H1 (cell line): ENCODE measurements at regions not wholly inside any gene's neighbourhood (a gene's known extent, or its start where the extent isn't known, plus 50 kb on each side); places are given as distances from the start of the nearest gene placed in this dataset.

ENCODE experiments used
- CHD1 ChIP-seq: IDR thresholded peaks from 2 replicates; pipeline ENCODE4 v1.6.1; 2012; ENCODE audit warnings: low read depth, low read length, improper control_type of control experiment
- GTF2F1 ChIP-seq: IDR thresholded peaks from 2 replicates; pipeline ENCODE4 v1.6.1; 2012; ENCODE audit warnings: low read depth, low read length, improper control_type of control experiment, borderline replicate concordance
- TF ChIP-seq, protein P1 (sequence below): IDR thresholded peaks from 2 replicates; pipeline ENCODE4 v1.6.1; 2011; ENCODE audit warnings: low read length, improper control_type of control experiment

DNA sequence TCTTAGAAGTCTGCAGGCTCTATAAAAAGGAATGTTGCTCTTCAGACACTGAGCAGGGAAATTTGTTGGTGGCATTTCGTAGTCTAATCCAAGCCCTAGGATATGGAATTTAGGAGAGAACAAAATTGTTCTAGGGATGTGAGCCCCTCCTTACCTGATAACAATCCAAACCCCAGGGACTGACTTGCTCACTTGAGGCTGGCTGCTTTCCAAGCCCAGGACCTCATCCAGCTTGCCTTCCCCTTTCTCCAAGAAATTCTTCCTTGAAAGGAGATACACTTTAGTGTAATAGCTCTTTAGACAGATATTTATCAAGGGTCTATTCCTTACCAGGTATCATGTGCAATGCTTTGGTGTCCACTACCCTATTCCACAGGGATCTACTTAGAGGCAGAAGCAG, 279.8 kb downstream of the C1D start (continued):
- TF ChIP-seq CHD1 (no peak), GTF2F1 (no peak)
- TF ChIP-seq, protein P1, sequence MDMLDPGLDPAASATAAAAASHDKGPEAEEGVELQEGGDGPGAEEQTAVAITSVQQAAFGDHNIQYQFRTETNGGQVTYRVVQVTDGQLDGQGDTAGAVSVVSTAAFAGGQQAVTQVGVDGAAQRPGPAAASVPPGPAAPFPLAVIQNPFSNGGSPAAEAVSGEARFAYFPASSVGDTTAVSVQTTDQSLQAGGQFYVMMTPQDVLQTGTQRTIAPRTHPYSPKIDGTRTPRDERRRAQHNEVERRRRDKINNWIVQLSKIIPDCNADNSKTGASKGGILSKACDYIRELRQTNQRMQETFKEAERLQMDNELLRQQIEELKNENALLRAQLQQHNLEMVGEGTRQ: no peak
